Ovary (tissue), 3 donors: ENCODE measurements at regions not wholly inside any gene's neighbourhood (a gene's known extent, or its start where the extent isn't known, plus 50 kb on each side); places are given as distances from the start of the nearest gene placed in this dataset.

Experiments
- POLR2A ChIP-seq: fragments of 450-650 bp; IDR thresholded peaks from one replicate; pipeline ENCODE4 v1.6.1; 2017; ENCODE audit warnings: antibody characterized with exemption, mild to moderate bottlenecking, moderate library complexity
- TF ChIP-seq, protein P1 (sequence below), 3 donors: fragments of 450-650 bp in 2 of 3; fragments of 200-600 bp in 1 of 3; IDR thresholded peaks; one replicate each; pipeline versions ENCODE4 v1.5.1 to v1.8.0; 2016 to 2022; ENCODE audit warnings: antibody characterized with exemption in 3 of 3, mild to moderate bottlenecking in 1 of 3
- donor health status: DM: no; HTN: no; CAD: no.

DNA sequence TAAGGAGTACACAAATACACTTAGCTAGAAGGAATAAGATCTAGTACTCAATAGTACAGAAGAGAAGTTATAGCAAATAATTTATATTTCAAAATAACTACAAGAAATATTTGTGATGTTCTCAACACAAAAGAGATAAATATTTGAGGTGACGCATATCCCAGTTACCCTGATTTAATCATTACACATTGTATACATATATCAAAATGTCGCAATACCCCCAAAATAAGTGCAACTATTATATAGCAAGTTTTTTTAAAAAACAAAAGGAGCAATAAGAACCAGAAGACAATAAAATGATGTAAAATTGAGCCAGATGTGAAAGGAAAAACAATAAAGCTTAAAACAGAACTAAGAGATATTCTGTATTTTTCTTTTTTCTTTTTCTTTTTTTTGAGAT lies 59.3 kb upstream of the KIAA1217 start:
- no peak for TF ChIP-seq POLR2A
- TF ChIP-seq, protein P1, sequence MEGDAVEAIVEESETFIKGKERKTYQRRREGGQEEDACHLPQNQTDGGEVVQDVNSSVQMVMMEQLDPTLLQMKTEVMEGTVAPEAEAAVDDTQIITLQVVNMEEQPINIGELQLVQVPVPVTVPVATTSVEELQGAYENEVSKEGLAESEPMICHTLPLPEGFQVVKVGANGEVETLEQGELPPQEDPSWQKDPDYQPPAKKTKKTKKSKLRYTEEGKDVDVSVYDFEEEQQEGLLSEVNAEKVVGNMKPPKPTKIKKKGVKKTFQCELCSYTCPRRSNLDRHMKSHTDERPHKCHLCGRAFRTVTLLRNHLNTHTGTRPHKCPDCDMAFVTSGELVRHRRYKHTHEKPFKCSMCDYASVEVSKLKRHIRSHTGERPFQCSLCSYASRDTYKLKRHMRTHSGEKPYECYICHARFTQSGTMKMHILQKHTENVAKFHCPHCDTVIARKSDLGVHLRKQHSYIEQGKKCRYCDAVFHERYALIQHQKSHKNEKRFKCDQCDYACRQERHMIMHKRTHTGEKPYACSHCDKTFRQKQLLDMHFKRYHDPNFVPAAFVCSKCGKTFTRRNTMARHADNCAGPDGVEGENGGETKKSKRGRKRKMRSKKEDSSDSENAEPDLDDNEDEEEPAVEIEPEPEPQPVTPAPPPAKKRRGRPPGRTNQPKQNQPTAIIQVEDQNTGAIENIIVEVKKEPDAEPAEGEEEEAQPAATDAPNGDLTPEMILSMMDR (IDR thresholded peaks at IDR 0.05), result no peak
